NB4 (cell line): ENCODE measurements at regions not wholly inside any gene's neighbourhood (a gene's known extent, or its start where the extent isn't known, plus 50 kb on each side); places are given as distances from the start of the nearest gene placed in this dataset.

Experiments
- CTCF ChIP-seq: IDR thresholded peaks from one replicate; pipeline ENCODE4 v1.5.1; 2012; ENCODE audit warnings: low read depth, low read length
- MAX ChIP-seq: IDR thresholded peaks from 2 replicates; pipeline ENCODE4 v1.6.1; 2011; ENCODE audit warnings: low read depth, low read length
- MYC ChIP-seq: IDR thresholded peaks from 2 replicates; pipeline ENCODE4 v1.6.1; 2011; ENCODE audit warnings: low read depth, low read length
- POLR2A ChIP-seq: IDR thresholded peaks from 2 replicates; pipeline ENCODE4 v1.6.1; 2011; ENCODE audit warnings: mild to moderate bottlenecking; ENCODE audit not compliant: insufficient read length; ENCODE audit errors: extremely low read depth

- no peak for TF ChIP-seq CTCF
- TF ChIP-seq MYC: no peak
- no peak for TF ChIP-seq MAX
- TF ChIP-seq POLR2A: no peak
Observed at GRCh38 chr4:124540014-124540413, 172.5 kb downstream of the ANKRD50 start.
